ENCODE measurements at regions not wholly inside any gene's neighbourhood (a gene's known extent, or its start where the extent isn't known, plus 50 kb on each side); places are given as distances from the start of the nearest gene placed in this dataset.

DNA sequence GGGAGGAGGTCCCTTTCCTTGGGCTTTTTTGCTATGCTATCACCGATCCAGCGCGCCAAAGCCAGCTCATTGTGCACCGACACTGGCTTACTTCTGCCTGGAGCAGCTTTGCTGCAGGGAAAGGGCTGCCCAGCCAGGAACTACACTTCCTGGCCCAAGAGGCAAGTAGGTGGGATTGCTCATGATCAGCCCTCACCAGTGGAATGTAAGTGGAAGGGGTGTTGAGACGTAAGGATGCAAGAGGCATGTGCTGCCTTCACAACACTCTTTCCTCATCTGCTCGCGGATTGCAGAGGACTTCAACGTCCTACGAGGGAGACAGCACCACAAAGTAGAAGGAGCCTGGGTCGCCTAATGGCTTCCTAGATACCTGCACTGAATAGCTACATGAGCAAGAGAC, 104.3 kb upstream of the FOXF1 start:
- CTCF ChIA-PET = interaction anchor here (0.6 kb wide), 1 partner anchor 333 kb away, joined by 6 read pairs; no protein-coding TSS in a partner anchor
- POLR2A ChIA-PET (ENCODE audit: unreplicated experiment) = no interaction called here

DNA sequence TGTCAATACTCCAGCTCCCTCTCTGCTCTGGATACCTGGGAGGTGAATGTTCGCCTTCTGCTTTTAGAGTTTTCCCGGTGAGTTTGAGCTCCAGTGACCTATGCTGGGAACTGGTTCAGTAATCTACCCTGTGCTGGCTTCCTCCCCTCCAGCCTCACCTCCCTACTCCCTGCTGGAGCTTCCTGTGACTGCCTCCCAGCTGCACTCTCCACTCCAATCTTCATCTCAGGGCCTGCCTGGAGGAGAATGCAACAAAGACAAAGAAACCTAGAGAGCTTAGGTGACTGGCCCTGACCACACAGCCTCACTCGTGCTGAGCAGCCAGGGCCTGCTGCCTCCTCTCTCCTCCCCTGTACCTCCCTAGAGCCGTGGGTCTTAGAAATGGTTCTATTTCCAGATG, 101.6 kb upstream of the FOXF1 start:
- TF ChIP-seq EZH2 (IDR thresholded peaks at IDR 0.05; ENCODE audit: low read depth) = no peak
- TF ChIP-seq, protein P1, sequence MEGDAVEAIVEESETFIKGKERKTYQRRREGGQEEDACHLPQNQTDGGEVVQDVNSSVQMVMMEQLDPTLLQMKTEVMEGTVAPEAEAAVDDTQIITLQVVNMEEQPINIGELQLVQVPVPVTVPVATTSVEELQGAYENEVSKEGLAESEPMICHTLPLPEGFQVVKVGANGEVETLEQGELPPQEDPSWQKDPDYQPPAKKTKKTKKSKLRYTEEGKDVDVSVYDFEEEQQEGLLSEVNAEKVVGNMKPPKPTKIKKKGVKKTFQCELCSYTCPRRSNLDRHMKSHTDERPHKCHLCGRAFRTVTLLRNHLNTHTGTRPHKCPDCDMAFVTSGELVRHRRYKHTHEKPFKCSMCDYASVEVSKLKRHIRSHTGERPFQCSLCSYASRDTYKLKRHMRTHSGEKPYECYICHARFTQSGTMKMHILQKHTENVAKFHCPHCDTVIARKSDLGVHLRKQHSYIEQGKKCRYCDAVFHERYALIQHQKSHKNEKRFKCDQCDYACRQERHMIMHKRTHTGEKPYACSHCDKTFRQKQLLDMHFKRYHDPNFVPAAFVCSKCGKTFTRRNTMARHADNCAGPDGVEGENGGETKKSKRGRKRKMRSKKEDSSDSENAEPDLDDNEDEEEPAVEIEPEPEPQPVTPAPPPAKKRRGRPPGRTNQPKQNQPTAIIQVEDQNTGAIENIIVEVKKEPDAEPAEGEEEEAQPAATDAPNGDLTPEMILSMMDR (conservative IDR thresholded peaks at IDR 0.05) = no peak
- peaks cover 80% of the 10 kb centered on the region for H3K27me3 ChIP-seq (ENCODE audit: insufficient read depth, low read depth)
- no peak overlapping the region for H3K27ac ChIP-seq
- ChIA-PET CTCF (no interaction called here), POLR2A (ENCODE audit: unreplicated experiment) (no interaction called here)
- no peaks in the 10 kb centered on the region for H3K4me1 ChIP-seq (replicated peaks; ENCODE audit: insufficient read depth)
- DNase-seq = no peak
- no peak overlapping the region for H3K4me3 ChIP-seq
- no peaks in the 10 kb centered on the region for H3K9me2 ChIP-seq (ENCODE audit: insufficient read depth)
- no peaks in the 10 kb centered on the region for H3K36me3 ChIP-seq (ENCODE audit: low read depth)
- no peak overlapping the region for H2AFZ ChIP-seq
- H4K20me1 ChIP-seq (ENCODE audit: insufficient read depth) = no peaks in the 10 kb centered on the region
- intact Hi-C loops (cut with micrococcal nuclease; ENCODE audit: unreplicated experiment) = no loop called here
- no peaks in the 10 kb centered on the region for H3F3A ChIP-seq (ENCODE audit: insufficient read depth, low read depth)
- H3K79me2 ChIP-seq (ENCODE audit: low read depth) = no peaks in the 10 kb centered on the region
- BruUV-seq (replicated peaks) = no TSS peak
- no peak overlapping the region for H3K4me2 ChIP-seq
- no peaks in the 10 kb centered on the region for H3K9me3 ChIP-seq (ENCODE audit: insufficient read depth, low read depth)

More for the DNA sequence above, 104.3 kb upstream of the FOXF1 start:
- no peak for DNase-seq
- Histone ChIP-seq H3K9me3 (ENCODE audit: insufficient read depth, low read depth) (no peaks in the 10 kb centered on the region), H3K9me2 (ENCODE audit: insufficient read depth) (no peaks in the 10 kb centered on the region), H2AFZ (no peak overlapping the region), H4K20me1 (ENCODE audit: insufficient read depth) (no peaks in the 10 kb centered on the region), H3K4me3 (no peak overlapping the region), H3K4me1 (replicated peaks; ENCODE audit: insufficient read depth) (no peaks in the 10 kb centered on the region), H3K36me3 (ENCODE audit: low read depth) (no peaks in the 10 kb centered on the region), H3K27me3 (ENCODE audit: insufficient read depth, low read depth) (peaks cover 89% of the 10 kb centered on the region), H3K4me2 (no peak overlapping the region), H3K27ac (no peak overlapping the region), H3K79me2 (ENCODE audit: low read depth) (no peaks in the 10 kb centered on the region), H3F3A (ENCODE audit: insufficient read depth, low read depth) (no peaks in the 10 kb centered on the region)
- intact Hi-C loops (cut with micrococcal nuclease; ENCODE audit: unreplicated experiment) = no loop called here
- no TSS peak for BruUV-seq (replicated peaks)
- TF ChIP-seq, protein P1 (conservative IDR thresholded peaks at IDR 0.05) = no peak

DNA sequence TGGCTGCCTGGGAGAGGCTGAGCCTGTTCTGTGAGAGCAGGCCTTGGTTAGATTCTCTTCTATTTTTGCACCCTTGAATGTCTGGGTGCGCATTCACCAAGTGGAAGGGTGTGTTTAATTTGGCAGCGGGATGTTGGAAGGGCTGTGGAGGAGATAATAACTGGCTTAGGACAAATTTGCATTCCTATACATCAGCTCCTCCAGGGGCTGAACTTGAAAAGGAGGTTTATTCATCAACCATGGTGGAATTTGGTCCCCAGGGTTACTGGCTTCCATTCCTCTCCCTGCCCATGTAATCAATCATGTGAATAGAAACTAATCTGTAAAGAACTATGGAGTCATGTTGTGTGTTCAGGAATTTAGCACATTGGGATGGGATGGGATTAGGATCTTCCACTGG, 100.2 kb upstream of the FOXF1 start:
- intact Hi-C loops (cut with micrococcal nuclease; ENCODE audit: unreplicated experiment) = no loop called here
- ChIA-PET CTCF (no interaction called here), POLR2A (ENCODE audit: unreplicated experiment) (no interaction called here)
- Histone ChIP-seq H3K27ac (no peak overlapping the region), H3K4me2 (no peak overlapping the region), H3K9me2 (ENCODE audit: insufficient read depth) (no peaks in the 10 kb centered on the region), H3F3A (ENCODE audit: insufficient read depth, low read depth) (no peaks in the 10 kb centered on the region), H3K36me3 (ENCODE audit: low read depth) (no peaks in the 10 kb centered on the region), H3K27me3 (ENCODE audit: insufficient read depth, low read depth) (peaks cover 75% of the 10 kb centered on the region), H3K4me1 (replicated peaks; ENCODE audit: insufficient read depth) (no peaks in the 10 kb centered on the region), H3K9me3 (ENCODE audit: insufficient read depth, low read depth) (no peaks in the 10 kb centered on the region), H3K79me2 (ENCODE audit: low read depth) (no peaks in the 10 kb centered on the region), H3K4me3 (no peak overlapping the region), H4K20me1 (ENCODE audit: insufficient read depth) (no peaks in the 10 kb centered on the region), H2AFZ (no peak overlapping the region)
- DNase-seq = no peak
- TF ChIP-seq, protein P1 (conservative IDR thresholded peaks at IDR 0.05) = no peak
- TF ChIP-seq EZH2 (IDR thresholded peaks at IDR 0.05; ENCODE audit: low read depth) = no peak
- no TSS peak for BruUV-seq (replicated peaks)

All from PC-9 (cell line).